Activated T-helper 1 cell treated with Interleukin-2 at 50 U/mL for 16 hours (primary cell): ENCODE measurements at regions not wholly inside any gene's neighbourhood (a gene's known extent, or its start where the extent isn't known, plus 50 kb on each side); places are given as distances from the start of the nearest gene placed in this dataset.

Experiments
- DNase-seq: peaks from one replicate; pipeline ENCODE4 v3.0.0-alpha.2; 2020; ENCODE audit warnings: low read depth

GRCh38 chr13:27367570-27367969 lies 56.8 kb upstream of the GTF3A start:
- no peak for DNase-seq

- no peak for DNase-seq
Measured at GRCh38 chr13:27370305-27370872, 54.0 kb upstream of the GTF3A start.

- no peak for DNase-seq
Measured at GRCh38 chr13:27371932-27372331, 52.5 kb upstream of the GTF3A start.

GRCh38 chr13:27372896-27373295 lies 51.5 kb upstream of the GTF3A start:
- DNase-seq: no peak

- no peak for DNase-seq
Measured at GRCh38 chr13:27374126-27374613, 50.2 kb upstream of the GTF3A start.
